ENCODE measurements at regions not wholly inside any gene's neighbourhood (a gene's known extent, or its start where the extent isn't known, plus 50 kb on each side); places are given as distances from the start of the nearest gene placed in this dataset.

DNA sequence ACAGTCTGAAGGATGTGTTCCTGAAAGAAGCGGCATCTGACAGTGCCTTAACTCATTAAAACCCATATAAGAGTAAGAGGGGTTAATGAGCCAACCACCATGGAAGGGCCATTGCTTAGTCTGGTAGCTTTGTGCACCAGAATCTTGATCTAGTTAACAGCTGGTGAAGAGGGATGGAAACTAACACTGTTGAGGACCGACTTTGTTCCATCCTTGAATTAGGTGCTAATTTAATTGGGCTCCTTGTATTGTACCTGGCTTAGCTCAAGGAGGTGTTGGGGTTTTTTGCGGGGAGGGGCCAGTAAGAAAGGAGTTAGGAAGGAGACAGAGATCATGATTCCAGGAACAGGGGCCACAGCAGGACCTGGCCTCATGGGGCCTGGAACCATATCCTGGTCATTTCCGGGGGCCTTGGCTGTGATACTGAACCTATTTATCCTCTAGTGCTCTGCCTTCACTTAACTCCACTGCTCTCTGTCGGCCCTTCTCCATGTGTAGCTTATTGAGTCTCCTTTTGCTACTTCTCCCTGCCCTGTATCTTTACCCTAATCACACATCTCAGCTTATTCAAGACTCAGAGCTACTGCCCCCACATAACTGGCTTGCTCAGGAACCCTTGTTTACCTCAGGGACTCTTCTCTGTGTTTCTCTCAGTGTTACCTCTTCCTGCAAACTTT lies 93.0 kb downstream of the RPL22L1 start:
- no peak for TF ChIP-seq CTCF (IDR thresholded peaks at IDR 0.05; ENCODE audit: low read depth, low read length)
- H3K4me3 ChIP-seq (ENCODE audit: low read depth, low read length) = no peak overlapping the region
- in situ Hi-C loops (cut with HindIII; ENCODE audit: low sequenced_read_pairs) = no loop called here
- DNase-seq (ENCODE audit: low read depth, low spot score) = no peak

- no peak for TF ChIP-seq CTCF (IDR thresholded peaks at IDR 0.05; ENCODE audit: low read depth, low read length)
Measured at GRCh38 chr3:170773682-170774425, 96.1 kb downstream of the RPL22L1 start.

GRCh38 chr3:170772175-170772574 lies 97.8 kb downstream of the RPL22L1 start:
- peak; percentile 60 for DNase-seq (ENCODE audit: low read depth, low spot score)
- TF ChIP-seq CTCF (IDR thresholded peaks at IDR 0.05; ENCODE audit: low read depth, low read length) = no peak
- in situ Hi-C loops (cut with HindIII; ENCODE audit: low sequenced_read_pairs) = no loop called here
- H3K4me3 ChIP-seq (ENCODE audit: low read depth, low read length) = no peak overlapping the region

More at GRCh38 chr3:170773682-170774425, 96.1 kb downstream of the RPL22L1 start:
- no peak for DNase-seq (ENCODE audit: low read depth, low spot score)
- in situ Hi-C loops (cut with HindIII; ENCODE audit: low sequenced_read_pairs) = no loop called here
- no peak overlapping the region for H3K4me3 ChIP-seq (ENCODE audit: low read depth, low read length)

DNA sequence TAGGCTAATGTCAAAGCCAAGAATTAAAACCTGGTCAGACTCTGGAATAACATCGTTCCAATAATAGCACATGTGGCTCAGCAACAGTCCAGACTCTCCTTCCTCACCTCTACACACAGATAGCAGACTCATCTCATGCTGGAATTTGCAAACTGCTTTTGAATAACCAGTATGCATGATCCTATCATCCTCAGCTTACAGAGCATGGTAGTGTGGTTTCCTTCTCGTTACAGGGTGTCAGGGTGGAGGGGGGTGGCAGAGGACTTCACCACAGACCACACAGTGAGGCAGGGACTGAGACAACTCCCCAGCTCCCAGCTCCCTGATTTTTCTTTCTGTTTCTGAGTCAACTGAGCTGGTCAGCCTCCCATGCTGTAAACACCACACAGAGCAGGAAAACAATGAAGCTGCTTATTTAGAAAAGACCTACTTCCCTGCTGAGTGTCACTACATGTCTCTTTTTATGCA lies 101.6 kb downstream of the RPL22L1 start:
- no peak overlapping the region for H3K4me3 ChIP-seq (ENCODE audit: low read depth, low read length)
- DNase-seq (ENCODE audit: low read depth, low spot score) = peak; percentile 80
- no peak for TF ChIP-seq CTCF (IDR thresholded peaks at IDR 0.05; ENCODE audit: low read depth, low read length)
- in situ Hi-C loops (cut with HindIII; ENCODE audit: low sequenced_read_pairs) = no loop called here

DNA sequence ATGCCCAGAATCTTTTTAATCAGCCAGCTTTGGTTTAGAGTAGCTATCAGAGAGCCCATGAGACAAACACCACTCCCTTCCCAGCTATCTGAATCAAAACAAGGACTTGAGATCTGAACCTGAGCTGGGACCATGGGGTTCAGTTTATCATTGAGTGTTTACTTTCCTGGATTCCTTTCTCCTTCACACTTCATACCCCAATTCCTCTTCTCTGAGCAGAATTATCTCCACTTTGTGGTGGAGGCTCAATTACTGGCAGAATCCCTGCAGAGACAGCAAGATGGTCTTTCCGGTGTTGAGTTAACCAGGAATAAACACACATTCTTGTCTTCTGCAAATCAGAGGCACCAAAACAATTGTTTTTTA lies 102.4 kb downstream of the RPL22L1 start:
- in situ Hi-C loops (cut with HindIII; ENCODE audit: low sequenced_read_pairs) = no loop called here
- TF ChIP-seq CTCF (IDR thresholded peaks at IDR 0.05; ENCODE audit: low read depth, low read length) = no peak
- no peak overlapping the region for H3K4me3 ChIP-seq (ENCODE audit: low read depth, low read length)
- no peak for DNase-seq (ENCODE audit: low read depth, low spot score)

DNA sequence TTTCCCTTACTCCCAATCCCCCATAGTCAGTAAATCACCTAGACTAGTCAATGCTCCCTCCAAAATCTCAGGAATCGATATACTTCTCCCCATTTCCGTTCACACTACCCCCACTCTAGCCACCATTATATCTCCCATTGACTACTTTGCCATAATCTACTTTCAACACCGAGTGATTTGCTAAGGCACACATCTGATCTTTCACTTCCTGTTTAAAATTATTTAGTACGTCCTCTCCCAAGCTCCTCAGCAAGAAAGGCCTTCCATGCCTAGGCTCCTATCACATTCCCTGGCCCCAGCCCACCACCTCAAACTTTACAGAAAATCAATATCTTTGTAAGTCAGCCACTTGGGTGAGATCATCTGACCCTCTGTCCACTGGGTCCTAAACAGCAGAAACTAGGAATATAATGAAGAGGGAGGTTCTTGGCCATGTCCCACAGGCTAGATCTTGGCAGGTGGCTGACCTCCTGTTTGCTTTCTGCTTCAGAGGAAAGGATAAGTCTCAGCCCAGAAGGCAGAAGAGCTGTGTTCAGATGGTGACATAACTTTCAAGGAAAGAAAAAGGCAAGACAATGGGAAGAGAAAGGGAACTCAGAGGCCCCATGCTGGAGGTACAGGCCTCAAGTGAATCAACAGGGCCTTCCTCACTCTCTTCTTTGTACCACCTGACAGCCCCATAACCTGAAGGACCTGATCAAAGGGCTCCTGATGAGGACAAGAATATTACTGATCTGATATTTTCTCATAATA lies 103.0 kb downstream of the RPL22L1 start:
- H3K4me3 ChIP-seq (ENCODE audit: low read depth, low read length) = no peak overlapping the region
- in situ Hi-C loops (cut with HindIII; ENCODE audit: low sequenced_read_pairs) = no loop called here
- no peak for DNase-seq (ENCODE audit: low read depth, low spot score)
- no peak for TF ChIP-seq CTCF (IDR thresholded peaks at IDR 0.05; ENCODE audit: low read depth, low read length)

Data from astrocyte of the spinal cord (primary cell).